ENCODE measurements at regions not wholly inside any gene's neighbourhood (a gene's known extent, or its start where the extent isn't known, plus 50 kb on each side); places are given as distances from the start of the nearest gene placed in this dataset.

- Histone ChIP-seq H3K4me3 (ENCODE audit: extremely low read depth in 1 of 4, insufficient read depth in 2 of 4, low read depth in 3 of 4, low read length in 4 of 4) (no peak overlapping the region), H2BK15ac (ENCODE audit: low read length) (no peak overlapping the region), H3K56ac (replicated peaks; ENCODE audit: insufficient read length, low read depth, low read length) (no peak overlapping the region), H3K18ac (ENCODE audit: extremely low read depth, low read length) (no peak overlapping the region), H3K4me2 (ENCODE audit: insufficient read depth in 1 of 2, low read depth in 2 of 2, low read length in 2 of 2) (no peak overlapping the region), H3K23me2 (ENCODE audit: low read depth, low read length) (no peaks in the 10 kb centered on the region), H3K9me3 (ENCODE audit: insufficient read depth in 2 of 2, low read depth in 1 of 2, low read length in 1 of 2) (no peaks in the 10 kb centered on the region), H3K27me3 (replicated peaks in 1 of 4; ENCODE audit: control insufficient read depth in 3 of 4, extremely low read depth in 1 of 4, insufficient read depth in 3 of 4, low read length in 3 of 4) (no peaks in the 10 kb centered on the region), H3K9ac (replicated peaks in 1 of 4; ENCODE audit: extremely low read depth in 1 of 4, low read depth in 3 of 4, low read length in 3 of 4) (no peak overlapping the region), H2BK120ac (replicated peaks; ENCODE audit: low read depth, low read length) (no peak overlapping the region), H2BK5ac (ENCODE audit: low read depth, low read length) (no peak overlapping the region), H3K23ac (ENCODE audit: insufficient read length) (no peak overlapping the region), H4K20me1 (replicated peaks in 1 of 2; ENCODE audit: control insufficient read depth in 1 of 2, insufficient read depth in 2 of 2, low read length in 2 of 2) (no peaks in the 10 kb centered on the region), H2AK5ac (ENCODE audit: low read depth, low read length) (no peak overlapping the region), H3K79me2 (ENCODE audit: control insufficient read depth in 1 of 2, insufficient read depth in 2 of 2, low read length in 2 of 2) (no peaks in the 10 kb centered on the region), H4K91ac (replicated peaks; ENCODE audit: insufficient read length, low read length) (no peak overlapping the region), H3K14ac (ENCODE audit: insufficient read length) (no peak overlapping the region), H3K27ac (ENCODE audit: low read depth, low read length) (no peak overlapping the region), H2AFZ (ENCODE audit: low read length) (0 out of 2 replicates have a peak overlapping the region, but pooled peaks have one; percentile 2), H3K4me1 (replicated peaks in 1 of 4; ENCODE audit: control insufficient read depth in 3 of 4, insufficient read depth in 4 of 4, low read length in 3 of 4) (no peaks in the 10 kb centered on the region), H2BK12ac (ENCODE audit: low read depth, low read length) (no peak overlapping the region), H4K8ac (ENCODE audit: extremely low read depth, insufficient read depth, low read length) (no peak overlapping the region), H4K5ac (ENCODE audit: insufficient read length, low read depth, low read length) (no peak overlapping the region), H3K36me3 (ENCODE audit: control insufficient read depth in 2 of 4, insufficient read depth in 4 of 4, low read length in 3 of 4) (no peaks in the 10 kb centered on the region), H3K4ac (replicated peaks; ENCODE audit: insufficient read length, low read depth, low read length) (no peak overlapping the region), H2BK20ac (ENCODE audit: low read length) (no peak overlapping the region), H3K79me1 (ENCODE audit: low read depth, low read length) (no peaks in the 10 kb centered on the region)
- WGBS, 2 experiments (ENCODE audit: extremely low coverage in 1 of 2, insufficient coverage in 1 of 2, insufficient read length in 1 of 2, insufficient replicate concordance in 2 of 2, low coverage in 1 of 2, low lambda C conversion rate in 2 of 2, missing lambda C conversion rate in 1 of 2), result 96% methylated on average over 7 of the region's 7 CpGs; no CpG with 5 or more reads in 1 of the 2 experiments
- ChIA-PET POLR2A (ENCODE audit: partially characterized antibody) (no interaction called here), CTCF (ENCODE audit: partially characterized antibody) (interaction anchor here (1.0 kb wide), 1 partner anchor 1020 kb away, joined by 3 read pairs; no protein-coding TSS in a partner anchor)
- no peak for FAIRE-seq
- DNase-seq (ENCODE audit: low read depth in 1 of 2, low spot score in 2 of 2), result no peak
- no peak for TF ChIP-seq JUN (IDR thresholded peaks at IDR 0.05; ENCODE audit: low read depth, low read length)
- TF ChIP-seq ASH2L (IDR thresholded peaks at IDR 0.05; ENCODE audit: low read length), result no peak
- no peak for TF ChIP-seq HDAC6 (IDR thresholded peaks at IDR 0.05; ENCODE audit: low read depth, low read length)
- TF ChIP-seq SIRT6 (IDR thresholded peaks at IDR 0.05; ENCODE audit: low read length), result no peak
- no peak for TF ChIP-seq GTF2F1 (IDR thresholded peaks at IDR 0.05; ENCODE audit: borderline replicate concordance, low read depth, low read length)
- TF ChIP-seq NRF1 (IDR thresholded peaks at IDR 0.05; ENCODE audit: low read depth, low read length), result no peak
- TF ChIP-seq SRF (IDR thresholded peaks at IDR 0.05; ENCODE audit: low read depth, low read length), result no peak
- no peak for TF ChIP-seq CEBPB (IDR thresholded peaks at IDR 0.05; ENCODE audit: low read depth, low read length)
- no peak for TF ChIP-seq SUZ12 (IDR thresholded peaks at IDR 0.05; ENCODE audit: low read length)
- TF ChIP-seq, protein P1, sequence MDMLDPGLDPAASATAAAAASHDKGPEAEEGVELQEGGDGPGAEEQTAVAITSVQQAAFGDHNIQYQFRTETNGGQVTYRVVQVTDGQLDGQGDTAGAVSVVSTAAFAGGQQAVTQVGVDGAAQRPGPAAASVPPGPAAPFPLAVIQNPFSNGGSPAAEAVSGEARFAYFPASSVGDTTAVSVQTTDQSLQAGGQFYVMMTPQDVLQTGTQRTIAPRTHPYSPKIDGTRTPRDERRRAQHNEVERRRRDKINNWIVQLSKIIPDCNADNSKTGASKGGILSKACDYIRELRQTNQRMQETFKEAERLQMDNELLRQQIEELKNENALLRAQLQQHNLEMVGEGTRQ (IDR thresholded peaks at IDR 0.05; ENCODE audit: low read length), result no peak
- no peak for TF ChIP-seq CTBP2 (IDR thresholded peaks at IDR 0.05; ENCODE audit: borderline replicate concordance, insufficient read depth, insufficient read length, low read length)
- no peak for TF ChIP-seq EP300 (IDR thresholded peaks at IDR 0.05; ENCODE audit: borderline replicate concordance in 1 of 2, low read depth in 2 of 2, low read length in 2 of 2)
These were observed 542.6 kb downstream of the TMEM114 start for GRCh38 chr16:8047736-8048135.
